ENCODE measurements at regions not wholly inside any gene's neighbourhood (a gene's known extent, or its start where the extent isn't known, plus 50 kb on each side); places are given as distances from the start of the nearest gene placed in this dataset.

- Histone ChIP-seq H3K9me2 (ENCODE audit: insufficient read depth, low read length) (no peaks in the 10 kb centered on the region), H3K9ac (ENCODE audit: low read length) (no peak overlapping the region), H3K4me3 (ENCODE audit: low read length) (no peak overlapping the region), H4K20me1 (ENCODE audit: insufficient read depth) (no peaks in the 10 kb centered on the region), H3K4me2 (ENCODE audit: low read length) (no peak overlapping the region), H3K36me3 (ENCODE audit: insufficient read depth, low read length) (no peaks in the 10 kb centered on the region), H3K9me3 (ENCODE audit: low read length) (no peaks in the 10 kb centered on the region), H3K27ac (ENCODE audit: low read length) (no peak overlapping the region), H3K79me2 (replicated peaks; ENCODE audit: insufficient read depth, low read length) (no peaks in the 10 kb centered on the region), H3K27me3 (ENCODE audit: insufficient read depth, low read depth, low read length) (no peaks in the 10 kb centered on the region), H3F3A (ENCODE audit: insufficient read depth, low read length, poor library complexity, severe bottlenecking) (no peaks in the 10 kb centered on the region), H2AFZ (ENCODE audit: low read depth, low read length) (no peak overlapping the region)
- no peak for TF ChIP-seq CTCF (IDR thresholded peaks at IDR 0.05; ENCODE audit: poor library complexity, severe bottlenecking)
- TF ChIP-seq EP300 (conservative IDR thresholded peaks at IDR 0.05; ENCODE audit: poor library complexity, severe bottlenecking) = no peak
- no peak for TF ChIP-seq POLR2AphosphoS5 (IDR thresholded peaks at IDR 0.05)
- TF ChIP-seq SMC3 (conservative IDR thresholded peaks at IDR 0.05; ENCODE audit: poor library complexity) = no peak
- no peak for TF ChIP-seq RAD21 (conservative IDR thresholded peaks at IDR 0.05)
- TF ChIP-seq EZH2 (IDR thresholded peaks at IDR 0.05; ENCODE audit: borderline replicate concordance, insufficient read depth, low read length, poor library complexity, severe bottlenecking) = no peak
Measured at GRCh38 chr12:111154147-111154834, 214.6 kb downstream of the PHETA1 start.

GRCh38 chr12:111152561-111152960 is 216.3 kb downstream of the PHETA1 start:
- Histone ChIP-seq H4K20me1 (ENCODE audit: insufficient read depth) (no peaks in the 10 kb centered on the region), H3K9ac (ENCODE audit: low read length) (no peak overlapping the region), H3K27me3 (ENCODE audit: insufficient read depth, low read depth, low read length) (no peaks in the 10 kb centered on the region), H3K27ac (ENCODE audit: low read length) (no peak overlapping the region), H3K4me3 (ENCODE audit: low read length) (no peak overlapping the region), H3K9me2 (ENCODE audit: insufficient read depth, low read length) (no peaks in the 10 kb centered on the region), H3K36me3 (ENCODE audit: insufficient read depth, low read length) (no peaks in the 10 kb centered on the region), H3K79me2 (replicated peaks; ENCODE audit: insufficient read depth, low read length) (no peaks in the 10 kb centered on the region), H3K9me3 (ENCODE audit: low read length) (no peaks in the 10 kb centered on the region), H3K4me2 (ENCODE audit: low read length) (no peak overlapping the region), H2AFZ (ENCODE audit: low read depth, low read length) (no peak overlapping the region), H3F3A (ENCODE audit: insufficient read depth, low read length, poor library complexity, severe bottlenecking) (no peaks in the 10 kb centered on the region)
- TF ChIP-seq SMC3 (conservative IDR thresholded peaks at IDR 0.05; ENCODE audit: poor library complexity) (no peak), POLR2AphosphoS5 (IDR thresholded peaks at IDR 0.05) (no peak), RAD21 (conservative IDR thresholded peaks at IDR 0.05) (no peak), EZH2 (IDR thresholded peaks at IDR 0.05; ENCODE audit: borderline replicate concordance, insufficient read depth, low read length, poor library complexity, severe bottlenecking) (no peak), MXI1 (conservative IDR thresholded peaks at IDR 0.05; ENCODE audit: poor library complexity, severe bottlenecking) (no peak), CTCF (IDR thresholded peaks at IDR 0.05; ENCODE audit: poor library complexity, severe bottlenecking) (no peak), TAF1 (IDR thresholded peaks at IDR 0.05; ENCODE audit: low read depth) (no peak), REST (IDR thresholded peaks at IDR 0.05; ENCODE audit: borderline replicate concordance) (no peak), EP300 (conservative IDR thresholded peaks at IDR 0.05; ENCODE audit: poor library complexity, severe bottlenecking) (no peak)
